Stimulated activated CD4-positive, alpha-beta T cell treated with anti-CD3 and anti-CD28 coated beads, Interleukin-2, amount 100 ng/mL, for 4 hours (primary cell): ENCODE measurements at regions not wholly inside any gene's neighbourhood (a gene's known extent, or its start where the extent isn't known, plus 50 kb on each side); places are given as distances from the start of the nearest gene placed in this dataset.
"Not testable (repeated sequence)": the region's sequence is repeated elsewhere in the genome, so short reads cannot be mapped to it uniquely, and the experiment has no call there.

Source experiments
- DNase-seq: peaks from one replicate; pipeline ENCODE4 v3.0.0-alpha.2; 2020; ENCODE audit warnings: low read depth

DNA sequence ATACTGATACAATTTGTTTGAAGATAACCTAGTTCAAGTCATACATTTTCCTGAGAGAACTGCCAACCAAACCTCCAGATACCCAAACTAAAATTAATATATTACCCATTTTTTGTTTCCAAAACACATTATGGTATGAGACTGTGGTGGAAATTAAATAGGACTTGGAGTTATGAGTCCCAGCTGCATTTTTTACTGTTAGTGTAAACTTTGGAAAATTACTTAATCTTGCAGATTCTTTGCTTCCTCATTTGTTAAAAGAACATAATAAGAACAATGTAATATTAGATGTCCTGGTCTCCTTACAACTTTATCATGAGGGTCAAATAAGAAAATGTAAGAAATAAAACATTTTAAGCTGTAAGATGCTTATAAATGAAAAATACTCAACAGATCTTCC lies 98.2 kb upstream of the TRIB2 start:
- DNase-seq = no peak

DNA sequence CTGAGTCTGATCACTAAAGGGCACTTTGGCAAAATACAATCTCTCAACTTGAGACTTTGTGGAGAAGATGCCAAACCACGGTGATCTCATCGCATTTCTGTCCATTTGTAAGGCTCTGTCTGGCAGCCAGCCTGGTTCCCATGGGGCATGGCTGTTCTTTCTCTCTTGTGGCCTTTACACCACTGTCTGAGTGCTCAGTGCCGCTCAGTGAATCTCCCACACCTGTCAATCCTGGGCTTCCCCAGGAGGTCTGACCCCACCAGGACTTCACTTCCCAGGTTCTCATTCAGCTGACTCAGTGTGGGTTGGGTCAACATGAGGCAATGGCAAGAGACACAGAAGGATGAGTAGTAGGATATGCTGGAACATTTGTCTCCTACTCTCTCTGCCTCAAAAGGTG lies 96.8 kb upstream of the TRIB2 start:
- no peak for DNase-seq

DNA sequence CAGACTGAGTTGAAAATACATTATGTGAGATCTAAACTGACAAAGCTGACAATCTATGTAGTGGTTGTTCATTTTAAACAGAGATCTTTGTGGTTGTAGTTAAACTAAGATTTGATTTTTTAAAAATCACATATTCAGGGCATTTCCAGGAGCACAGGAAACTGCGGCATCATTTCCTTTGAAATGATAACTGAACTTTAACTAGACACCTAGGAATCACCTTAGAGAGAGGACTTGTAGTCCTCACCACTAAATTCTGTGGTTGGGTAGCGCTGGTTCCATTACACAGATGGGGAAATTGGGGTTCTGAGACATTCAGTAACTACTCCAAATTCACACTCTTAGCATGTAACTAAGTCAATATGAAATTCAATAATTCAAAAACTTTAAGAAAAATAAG lies 96.0 kb upstream of the TRIB2 start:
- no peak for DNase-seq

- no peak for DNase-seq
Observed at GRCh38 chr2:12623051-12623450, 93.7 kb upstream of the TRIB2 start.

GRCh38 chr2:12624384-12624783 lies 92.4 kb upstream of the TRIB2 start:
- no peak for DNase-seq

GRCh38 chr2:12624905-12625598 lies 91.7 kb upstream of the TRIB2 start:
- no peak for DNase-seq

DNA sequence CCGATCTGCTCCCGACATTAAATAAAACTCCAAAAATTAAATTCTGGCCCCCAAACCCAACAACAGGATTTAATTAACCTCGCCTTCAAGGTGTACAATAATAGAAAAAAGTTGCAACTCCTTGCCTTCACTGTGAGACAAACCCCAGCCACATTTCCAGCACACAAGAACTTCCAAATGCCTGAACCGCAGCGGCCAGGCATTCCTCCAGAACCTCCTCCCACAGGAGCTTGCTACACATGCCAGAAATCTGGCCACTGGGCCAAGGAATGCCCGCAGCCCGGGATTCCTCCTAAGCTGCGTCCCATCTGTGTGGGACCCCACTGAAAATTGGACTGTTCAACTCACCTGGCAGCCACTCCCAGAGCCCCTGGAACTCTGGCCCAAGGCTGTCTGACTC lies 88.2 kb upstream of the TRIB2 start:
- DNase-seq = not testable (repeated sequence)

DNA sequence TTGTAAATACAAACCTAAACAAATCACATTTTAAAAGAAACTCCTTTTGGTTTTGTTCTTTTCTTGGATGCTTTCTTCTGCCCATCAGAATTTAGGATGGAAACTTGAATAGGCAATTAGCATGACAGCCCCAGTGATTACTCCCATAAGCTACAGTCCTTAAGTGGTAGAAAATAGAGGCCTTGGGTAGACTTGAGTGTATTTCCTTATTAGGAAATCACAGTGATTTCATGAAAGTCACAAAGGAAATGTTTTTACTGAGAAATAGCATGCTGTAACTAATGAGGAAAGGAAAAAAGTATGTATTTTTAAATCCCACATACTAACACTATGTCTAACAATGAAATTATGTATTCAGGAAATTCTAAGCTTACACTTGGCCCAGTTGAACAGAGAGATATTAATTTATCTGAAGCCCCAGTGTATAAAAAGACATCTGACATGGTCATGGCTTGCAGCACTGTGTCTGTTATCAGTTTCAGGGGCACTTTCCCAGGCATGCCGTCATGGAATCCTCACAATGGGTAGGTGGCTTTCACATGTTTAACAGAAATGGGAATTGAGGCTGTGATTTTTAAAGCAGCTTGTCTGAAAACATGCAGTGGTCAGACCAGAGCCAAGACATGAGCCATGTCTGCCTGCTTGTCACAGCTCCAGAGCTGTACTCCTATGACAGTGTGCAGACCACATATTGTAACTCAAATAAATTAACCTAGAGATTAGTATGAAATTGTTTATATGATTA lies 79.7 kb upstream of the TRIB2 start:
- DNase-seq = no peak

- DNase-seq = no peak
Observed at GRCh38 chr2:12637754-12638153, 79.0 kb upstream of the TRIB2 start.

DNA sequence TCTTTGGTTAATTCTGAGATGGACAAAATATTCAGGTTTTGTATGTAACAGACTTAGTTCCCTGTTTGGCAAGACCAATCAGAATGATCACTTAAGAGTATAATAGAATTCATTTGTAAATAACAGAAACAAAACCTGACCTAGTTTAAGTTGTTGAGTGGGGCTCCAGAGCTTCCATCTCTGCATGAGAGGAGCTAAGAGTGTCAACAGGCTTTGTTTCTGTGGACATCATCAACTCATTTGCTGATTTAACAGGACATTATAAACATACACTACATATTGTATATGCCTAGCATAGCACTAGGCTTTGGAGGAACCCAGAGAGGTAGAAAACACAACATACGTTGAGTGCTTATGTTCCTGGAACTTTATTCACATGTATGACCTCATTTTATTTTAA lies 75.3 kb upstream of the TRIB2 start:
- DNase-seq = no peak

DNA sequence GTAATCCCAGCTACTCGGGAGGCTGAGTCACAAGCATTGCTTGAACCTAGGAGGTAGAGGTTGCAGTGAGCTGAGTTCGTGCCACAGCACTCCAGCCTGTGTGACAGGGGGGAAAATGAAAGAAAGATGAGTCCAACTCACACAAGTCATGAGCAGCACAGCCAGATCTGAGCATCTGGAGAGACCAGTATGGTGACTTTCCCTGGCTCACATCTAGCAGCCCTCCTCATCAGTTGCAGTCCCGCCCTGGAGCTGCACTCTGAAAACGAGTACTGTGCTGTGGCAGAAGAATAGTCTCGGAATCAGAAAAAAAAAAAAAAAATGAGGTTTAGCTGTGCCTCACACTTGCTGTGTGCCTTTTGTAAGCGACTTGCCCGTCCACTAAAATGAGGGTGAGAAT lies 74.4 kb upstream of the TRIB2 start:
- DNase-seq = no peak

GRCh38 chr2:12642859-12643258 lies 73.9 kb upstream of the TRIB2 start:
- no peak for DNase-seq

- no peak for DNase-seq
Observed at GRCh38 chr2:12649602-12650400, 66.9 kb upstream of the TRIB2 start.

DNA sequence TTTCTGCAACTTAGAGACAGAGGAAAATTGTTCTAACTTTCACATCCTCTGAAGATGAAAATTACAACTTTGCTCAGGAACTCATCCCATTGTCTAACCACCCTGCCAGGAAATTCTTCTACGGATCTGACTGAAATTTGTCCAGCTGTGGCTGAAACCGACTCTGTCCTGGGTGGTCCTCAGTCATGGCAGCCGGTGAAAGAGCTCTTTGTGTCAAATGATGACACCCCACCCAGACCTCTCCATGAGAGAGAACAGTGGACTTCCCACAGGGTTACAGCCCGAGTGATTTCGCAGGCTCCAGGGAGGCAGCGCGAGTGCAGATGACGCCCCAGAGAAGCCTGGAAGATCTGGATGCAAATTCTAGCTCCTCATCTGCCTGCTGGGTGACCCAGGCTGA lies 65.1 kb upstream of the TRIB2 start:
- DNase-seq = no peak

DNA sequence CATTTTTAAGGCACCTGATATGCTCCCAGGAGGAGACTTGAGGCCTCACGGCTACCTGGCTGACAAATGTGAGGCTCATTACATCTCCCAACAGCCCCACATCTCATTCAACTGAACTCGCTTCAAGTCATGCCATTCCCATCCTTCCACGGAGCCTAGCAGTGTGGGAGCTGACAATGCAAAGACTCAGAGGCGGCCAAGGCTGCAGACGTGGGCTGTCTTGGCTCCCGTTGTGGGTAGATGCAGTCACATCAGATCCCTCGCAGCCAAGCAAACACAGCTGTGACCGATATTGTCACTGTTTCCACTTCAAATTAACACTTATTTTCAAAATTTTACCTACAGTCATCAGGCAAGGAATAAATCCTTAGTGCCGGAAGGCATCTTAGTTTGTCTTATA lies 64.0 kb upstream of the TRIB2 start:
- no peak for DNase-seq

DNA sequence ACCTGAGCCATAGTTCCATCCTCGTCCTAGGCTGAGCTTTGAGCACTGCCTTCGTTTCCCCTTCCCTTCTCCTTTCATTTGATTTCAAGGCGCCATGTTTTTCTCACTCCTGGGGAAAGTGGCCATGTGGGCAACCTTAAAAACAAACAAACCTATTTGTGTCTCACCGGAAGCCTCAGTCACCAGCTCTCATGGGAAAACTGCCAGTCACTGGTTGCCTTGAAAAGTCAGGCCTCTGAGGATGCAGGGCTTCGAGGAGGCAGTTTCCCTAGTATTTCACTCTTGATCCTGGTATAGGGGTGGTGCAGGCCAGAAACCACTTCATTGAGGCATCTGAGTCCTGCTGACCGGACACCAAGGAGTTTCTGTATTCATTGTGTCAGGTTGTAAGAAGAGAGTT lies 59.2 kb upstream of the TRIB2 start:
- DNase-seq = no peak

DNA sequence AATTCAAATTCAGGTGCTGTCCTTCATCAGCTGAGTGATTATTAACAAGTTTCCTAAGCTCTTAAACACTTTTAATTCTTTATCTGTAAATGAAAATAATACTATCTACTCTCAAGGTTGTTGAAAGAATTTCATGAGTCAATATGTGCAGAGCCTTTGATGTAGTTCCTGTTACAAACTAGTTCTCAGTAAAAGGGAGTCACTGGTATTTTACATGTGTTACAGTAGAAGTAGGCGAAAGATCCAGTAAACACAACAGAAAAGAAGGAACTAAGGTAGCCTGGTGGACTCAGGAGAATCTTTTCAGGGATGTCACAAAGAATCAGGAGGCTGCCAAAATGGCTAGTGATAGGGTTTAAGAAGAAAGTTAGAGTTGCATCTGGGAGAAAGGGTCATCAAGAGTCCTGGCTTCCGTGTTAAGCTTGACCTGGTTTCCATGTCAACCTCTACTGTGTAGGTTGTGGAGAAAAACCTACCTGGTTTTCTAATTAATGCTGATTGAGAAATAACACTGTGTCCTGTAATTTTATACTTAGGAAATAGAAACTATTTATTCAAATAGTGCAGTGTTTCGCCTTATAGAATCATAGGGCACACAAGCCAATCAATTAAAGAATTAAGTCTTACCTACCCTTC lies 58.3 kb upstream of the TRIB2 start:
- DNase-seq = no peak

DNA sequence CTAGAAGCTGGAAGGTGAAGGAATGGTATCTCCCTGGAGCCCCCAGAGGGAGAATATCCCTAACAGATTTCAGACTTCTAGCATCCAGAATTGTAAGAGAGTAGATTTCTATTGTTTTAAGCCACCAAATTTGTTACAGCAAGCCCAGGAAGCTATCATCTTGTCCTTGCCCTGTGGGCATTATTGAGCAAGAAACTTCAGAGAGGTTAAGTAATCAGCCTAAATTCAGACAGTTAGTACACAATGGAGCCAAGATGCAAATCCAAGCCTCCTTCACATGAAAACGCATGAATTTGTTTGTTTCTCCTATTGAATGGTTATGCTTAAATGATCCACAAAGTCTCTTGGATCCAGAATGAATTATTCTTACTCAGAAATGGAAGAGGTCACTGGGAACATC lies 55.2 kb upstream of the TRIB2 start:
- no peak for DNase-seq

GRCh38 chr2:12663306-12664037 lies 53.3 kb upstream of the TRIB2 start:
- DNase-seq = no peak

- no peak for DNase-seq
Observed at GRCh38 chr2:12665334-12665733, 51.4 kb upstream of the TRIB2 start.

DNA sequence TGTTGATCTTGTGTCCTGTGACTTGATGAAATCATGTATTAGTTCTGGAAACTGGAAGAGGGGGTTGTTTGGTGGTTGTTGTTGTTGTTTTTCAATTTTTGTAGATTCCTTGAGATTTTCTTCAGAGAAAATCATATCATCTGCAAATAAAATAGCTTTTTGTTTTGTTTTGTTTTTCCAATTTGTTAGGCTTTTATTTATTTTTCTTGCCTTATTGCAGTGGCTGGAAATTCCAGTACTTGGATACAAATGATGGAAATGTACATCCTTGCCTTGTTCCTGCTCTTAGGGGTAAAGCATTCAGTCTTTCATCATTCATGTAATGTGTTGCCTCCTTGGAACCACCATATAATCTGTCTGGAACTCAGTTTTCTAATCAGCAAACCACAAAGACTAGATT lies 50.3 kb upstream of the TRIB2 start:
- no peak for DNase-seq
